AG10803 (cell line): ENCODE measurements at regions not wholly inside any gene's neighbourhood (a gene's known extent, or its start where the extent isn't known, plus 50 kb on each side); places are given as distances from the start of the nearest gene placed in this dataset.
A peak's percentile ranks its signal among the peaks of the same experiment; 100 is the strongest.

ENCODE experiments used
- DNase-seq: peaks from one replicate; pipeline ENCODE4 v3.0.0; 2010; ENCODE audit warnings: low read depth
- H3K4me3 ChIP-seq: 2 replicates; pipeline ENCODE4 v1.5.1; 2011; ENCODE audit warnings: mild to moderate bottlenecking, low read length, control low read depth
- CTCF ChIP-seq: conservative IDR thresholded peaks from 2 replicates; pipeline ENCODE4 v1.5.1; 2011; ENCODE audit warnings: mild to moderate bottlenecking, low read length, control low read depth, inconsistent platforms

- H3K4me3 ChIP-seq, result no peak overlapping the region
- no peak for TF ChIP-seq CTCF
- no peak for DNase-seq
Measured at GRCh38 chr1:30385246-30385995, 338.0 kb downstream of the MATN1 start.

GRCh38 chr1:30384286-30385245 lies 338.8 kb downstream of the MATN1 start:
- H3K4me3 ChIP-seq, result no peak overlapping the region
- TF ChIP-seq CTCF, result no peak
- peak; percentile 18 for DNase-seq

GRCh38 chr1:30383221-30383711 lies 340.1 kb downstream of the MATN1 start:
- TF ChIP-seq CTCF, result no peak
- no peak for DNase-seq
- no peak overlapping the region for H3K4me3 ChIP-seq

- no peak for TF ChIP-seq CTCF
- H3K4me3 ChIP-seq, result no peak overlapping the region
- no peak for DNase-seq
Measured at GRCh38 chr1:30382496-30382895, 340.9 kb downstream of the MATN1 start.

GRCh38 chr1:30381671-30382365 lies 341.6 kb downstream of the MATN1 start:
- DNase-seq, result no peak
- H3K4me3 ChIP-seq, result no peak overlapping the region
- no peak for TF ChIP-seq CTCF

GRCh38 chr1:30381266-30381665 lies 342.1 kb downstream of the MATN1 start:
- no peak for TF ChIP-seq CTCF
- H3K4me3 ChIP-seq, result no peak overlapping the region
- no peak for DNase-seq
